K562 (cell line): ENCODE measurements at regions not wholly inside any gene's neighbourhood (a gene's known extent, or its start where the extent isn't known, plus 50 kb on each side); places are given as distances from the start of the nearest gene placed in this dataset.

Experiments
- ATAC-seq: fragments of 200-7000 bp; cut with Tn5 transposase; 3 replicates; pipeline ENCODE4 v1.9.1; 2020; ENCODE audit warnings: moderate library complexity
- BruUV-seq: library from RNA; stranded (reverse); fragments of 400-500 nt; replicated peaks from 2 replicates; lab custom pipeline; 2021; lab: Mats Ljungman, UMichigan
- CTCF ChIA-PET: fragments of 300-600 bp; formaldehyde crosslinking; extraction: SDS; loops from one replicate; lab custom pipeline; 2021; ENCODE audit warnings: low intra/inter-chr PET ratio; lab: Yijun Ruan, JAX
- POLR2A ChIA-PET: fragments of 300-600, 350-650 bp; sonication (Branson Sonifier 250); formaldehyde crosslinking; extraction: SDS; loops from one replicate; lab custom pipeline; 2021; ENCODE audit warnings: antibody characterized with exemption, inconsistent platforms; lab: Yijun Ruan, JAX
- DNase-seq, 4 experiments: peaks; one replicate each; pipeline versions ENCODE4 v3.0.0 to v3.0.0-alpha.2; 2011 to 2018; ENCODE audit warnings: low spot score in 3 of 4, mixed read lengths in 3 of 4; ENCODE audit errors: extremely low read depth in 1 of 4
- FAIRE-seq: peaks from 2 replicates; lab custom pipeline; 2011; peaks lifted over from hg19 to GRCh38; lab: Jason Lieb, UNC
- H2AFZ ChIP-seq: 2 replicates; pipeline ENCODE4 v1.6.0; 2011; ENCODE audit warnings: low read depth, low read length, control low read depth, inconsistent platforms
- H3K27ac ChIP-seq: fragments of 200-600 bp; 3 replicates; pipeline ENCODE4 v1.8.0; 2011; ENCODE audit warnings: low read depth, mild to moderate bottlenecking, control low read depth, inconsistent platforms, low read length, moderate library complexity, mixed read lengths; ENCODE audit errors: extremely low read depth
- H3K27me3 ChIP-seq, 2 experiments: fragments of 300-600 bp in 1 of 2; 2 replicates in 1 of 2; 3 replicates in 1 of 2; pipeline versions ENCODE4 v1.6.0 to v1.8.0; 2011; ENCODE audit warnings: inconsistent platforms in 2 of 2, low read length in 2 of 2, mild to moderate bottlenecking in 1 of 2, mixed read lengths in 1 of 2, moderate library complexity in 1 of 2; ENCODE audit not compliant: control insufficient read depth in 2 of 2, insufficient read depth in 2 of 2
- H3K36me3 ChIP-seq: fragments of 300-600 bp; 3 replicates; pipeline ENCODE4 v1.8.0; 2011; ENCODE audit warnings: mild to moderate bottlenecking, low read length, inconsistent platforms; ENCODE audit not compliant: control insufficient read depth, insufficient read depth
- H3K4me1 ChIP-seq, 2 experiments: fragments of 200-600 bp in 1 of 2; replicated peaks in 1 of 2; 2 replicates in 1 of 2; 3 replicates in 1 of 2; pipeline versions ENCODE4 v1.5.1 to v1.8.0; 2011; ENCODE audit warnings: inconsistent platforms in 2 of 2, low read length in 2 of 2, mild to moderate bottlenecking in 1 of 2, mixed read lengths in 1 of 2, moderate library complexity in 1 of 2; ENCODE audit not compliant: control insufficient read depth in 2 of 2, insufficient read depth in 2 of 2
- H3K4me2 ChIP-seq: 2 replicates; pipeline ENCODE4 v1.6.1; 2011; ENCODE audit warnings: low read length, control low read depth, inconsistent platforms, mixed read lengths; ENCODE audit not compliant: insufficient read depth
- H3K4me3 ChIP-seq: fragments of 200-600 bp; sonication (generic), shearing (Covaris generic); 2 replicates; pipeline ENCODE4 v1.5.1; 2016; ENCODE audit warnings: control low read depth, inconsistent platforms
- H3K79me2 ChIP-seq: fragments of 200-600 bp; 3 replicates; pipeline ENCODE4 v1.8.0; 2011; ENCODE audit warnings: low read length, inconsistent platforms; ENCODE audit not compliant: control insufficient read depth, insufficient read depth
- H3K9ac ChIP-seq, 2 experiments: 2 replicates each; pipeline versions ENCODE4 v1.6.0 to v1.6.1; 2011; ENCODE audit warnings: low read depth in 2 of 2, low read length in 2 of 2, control low read depth in 1 of 2, inconsistent platforms in 1 of 2, mild to moderate bottlenecking in 1 of 2, mixed read lengths in 1 of 2; ENCODE audit not compliant: insufficient read depth in 1 of 2
- H3K9me1 ChIP-seq: one replicate; pipeline ENCODE4 v1.6.0; 2011; ENCODE audit warnings: inconsistent platforms, mild to moderate bottlenecking, low read length, moderate library complexity; ENCODE audit not compliant: control insufficient read depth, insufficient read depth
- H3K9me3 ChIP-seq: replicated peaks from 2 replicates; pipeline ENCODE4 v1.5.1; 2011; ENCODE audit warnings: low read depth, low read length, inconsistent platforms; ENCODE audit not compliant: control insufficient read depth, insufficient read depth
- H4K20me1 ChIP-seq: replicated peaks from 2 replicates; pipeline ENCODE4 v1.6.1; 2011; ENCODE audit warnings: low read length, inconsistent platforms, mixed read lengths; ENCODE audit not compliant: control insufficient read depth, insufficient read depth
- CAMTA2 ChIP-seq: fragments of 250-450 bp; sonication (Bioruptor Pico); conservative IDR thresholded peaks from 2 replicates; pipeline ENCODE4 v1.5.1; 2022
- CBFA2T3 ChIP-seq: fragments of 450-650 bp; IDR thresholded peaks from 2 replicates; pipeline ENCODE4 v1.6.1; 2017
- CREB3 ChIP-seq: fragments of 450-650 bp; conservative IDR thresholded peaks from 2 replicates; pipeline ENCODE4 v1.6.1; 2016; ENCODE audit warnings: missing genetic modification characterization, low read depth, mild to moderate bottlenecking, missing compliant biosample characterization, moderate library complexity
- DDX20 ChIP-seq: fragments of 450-650 bp; IDR thresholded peaks from 2 replicates; pipeline ENCODE4 v1.6.1; 2016; ENCODE audit warnings: missing genetic modification characterization, low read depth, mild to moderate bottlenecking, missing compliant biosample characterization, moderate library complexity
- EZH2 ChIP-seq: IDR thresholded peaks from 2 replicates; pipeline ENCODE4 v1.6.1; 2012; ENCODE audit warnings: low read depth, mild to moderate bottlenecking, inconsistent platforms, low read length, borderline replicate concordance
- GABPA ChIP-seq: fragments of 200-800 bp; sonication (Bioruptor generic); conservative IDR thresholded peaks from 2 replicates; pipeline ENCODE4 v1.6.1; 2016; ENCODE audit warnings: low read depth, missing genetic modification characterization, missing compliant biosample characterization
- HIVEP1 ChIP-seq: fragments of 250-450 bp; sonication (Bioruptor Pico); IDR thresholded peaks from 2 replicates; pipeline ENCODE4 v1.4.0; 2020; ENCODE audit warnings: mild to moderate bottlenecking
- L3MBTL2 ChIP-seq: fragments of 450-650 bp; IDR thresholded peaks from 2 replicates; pipeline ENCODE4 v1.6.1; 2016; ENCODE audit warnings: mild to moderate bottlenecking, moderate library complexity
- MEIS2 ChIP-seq: fragments of 450-650 bp; IDR thresholded peaks from 2 replicates; pipeline ENCODE4 v1.6.1; 2014; ENCODE audit warnings: mild to moderate bottlenecking; ENCODE audit not compliant: partially characterized antibody
- POLR3G ChIP-seq: IDR thresholded peaks from 2 replicates; pipeline ENCODE4 v1.6.1; 2011; ENCODE audit not compliant: insufficient read length, insufficient replicate concordance; ENCODE audit errors: extremely low read depth
- PRMT5 ChIP-seq: sonication (generic); formaldehyde crosslinking; IDR thresholded peaks from 2 replicates; pipeline ENCODE4 v1.5.0; 2020; ENCODE audit warnings: missing genetic modification reagents
- RBFOX2 ChIP-seq: fragments of 200-400 bp; formaldehyde crosslinking; IDR thresholded peaks from 2 replicates; pipeline ENCODE4 v1.6.1; 2017; ENCODE audit warnings: low read depth, mild to moderate bottlenecking, low read length, moderate library complexity
- RBM14 ChIP-seq: fragments of 200-400 bp; formaldehyde crosslinking; IDR thresholded peaks from 2 replicates; pipeline ENCODE4 v1.6.1; 2018; ENCODE audit warnings: low read depth, mild to moderate bottlenecking, low read length, moderate library complexity, borderline replicate concordance; ENCODE audit not compliant: insufficient read depth
- RNF2 ChIP-seq: sonication (generic); IDR thresholded peaks from 2 replicates; pipeline ENCODE4 v1.6.1; 2016
- SAFB2 ChIP-seq: fragments of 200-400 bp; formaldehyde crosslinking; IDR thresholded peaks from 2 replicates; pipeline ENCODE4 v1.6.1; 2018; ENCODE audit warnings: borderline replicate concordance, low read length, low read depth, moderate library complexity; ENCODE audit not compliant: severe bottlenecking
- TAF15 ChIP-seq: fragments of 200-400 bp; formaldehyde crosslinking; IDR thresholded peaks from 2 replicates; pipeline ENCODE4 v1.6.1; 2017; ENCODE audit warnings: mild to moderate bottlenecking, low read depth, low read length, moderate library complexity
- XRCC5 ChIP-seq: fragments of 200-400 bp; formaldehyde crosslinking; IDR thresholded peaks from 2 replicates; pipeline ENCODE4 v1.6.1; 2017; ENCODE audit warnings: low read depth, mild to moderate bottlenecking, low read length
- ZNF12 ChIP-seq: sonication (generic); formaldehyde crosslinking; IDR thresholded peaks from 2 replicates; pipeline ENCODE4 v1.4.0; 2020; ENCODE audit warnings: mild to moderate bottlenecking, missing genetic modification reagents
- ZNF780A ChIP-seq: fragments of 250-450 bp; sonication (Bioruptor Pico); IDR thresholded peaks from 2 replicates; pipeline ENCODE4 v1.5.0; 2021; ENCODE audit warnings: mild to moderate bottlenecking
- ZSCAN32 ChIP-seq: fragments of 450-650 bp; formaldehyde crosslinking; IDR thresholded peaks from 2 replicates; pipeline ENCODE4 v1.4.0; 2020; ENCODE audit warnings: mild to moderate bottlenecking, moderate library complexity
- WGBS: fragments of 100-300 bp; shearing (Covaris generic); methylation state at CpG from one replicate; pipeline ENCODE4 v1.1.6; 2016; ENCODE audit warnings: low coverage, mixed read lengths; ENCODE audit not compliant: insufficient coverage; ENCODE audit errors: missing lambda C conversion rate; 5-methylcytosine and 5-hydroxymethylcytosine counted together
- in situ Hi-C: fragments of 300-500 bp; cut with MboI; formaldehyde crosslinking; loops from 4 replicates; pipeline ENCODE4 v1.15.0; 2018; ENCODE audit warnings: inconsistent platforms, mixed read lengths
- intact Hi-C: fragments of 100-400 bp; cut with micrococcal nuclease; formaldehyde crosslinking; loops from 2 replicates; pipeline ENCODE4 v1.14.2; 2022

DNA sequence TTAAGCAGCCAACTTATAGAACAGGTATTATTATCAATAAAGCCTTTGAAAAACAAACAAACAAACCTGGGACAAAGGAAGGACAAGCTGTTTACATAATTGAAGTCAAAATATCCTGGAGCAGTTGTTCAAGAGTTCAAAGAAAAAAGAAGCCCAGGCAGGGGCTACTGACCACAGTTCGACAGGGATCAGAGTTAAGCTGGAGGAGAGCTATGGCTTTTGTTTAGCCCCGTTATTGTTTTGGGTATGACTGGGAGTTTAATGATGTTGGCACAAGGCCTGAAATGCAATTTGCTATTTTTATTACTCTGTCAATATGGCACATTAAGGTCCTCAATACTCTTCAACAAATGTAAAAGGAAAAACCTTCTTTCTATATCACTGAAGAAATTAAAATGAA lies 624.4 kb upstream of the KLHL1 start:
- BruUV-seq: no TSS peak
- H3K27ac ChIP-seq: no peak overlapping the region

GRCh38 chr13:70729369-70729768 lies 621.1 kb upstream of the KLHL1 start:
- ChIA-PET POLR2A (no interaction called here), CTCF (no interaction called here)
- H3K4me2 ChIP-seq: no peak overlapping the region
- no peaks in the 10 kb centered on the region for H4K20me1 ChIP-seq
- intact Hi-C loops (no loop called here), in situ Hi-C loops (no loop called here)
- H3K9ac ChIP-seq: no peak overlapping the region
- H3K36me3 ChIP-seq: no peaks in the 10 kb centered on the region
- no peaks in the 10 kb centered on the region for H3K9me1 ChIP-seq
- no peaks in the 10 kb centered on the region for H3K79me2 ChIP-seq
- no peak for ATAC-seq
- WGBS: 4% methylated on average over 2 of the region's 2 CpGs
- no peaks in the 10 kb centered on the region for H3K9me3 ChIP-seq
- BruUV-seq: no TSS peak
- no peaks in the 10 kb centered on the region for H3K4me1 ChIP-seq
- no peak for TF ChIP-seq GABPA (tag)
- no peak for TF ChIP-seq XRCC5
- TF ChIP-seq POLR3G: no peak
- no peak for TF ChIP-seq MEIS2
- no peak for TF ChIP-seq CBFA2T3
- TF ChIP-seq CREB3 (tag): no peak
- no peak for TF ChIP-seq TAF15
- no peak for TF ChIP-seq ZNF780A
- no peak for TF ChIP-seq L3MBTL2
- TF ChIP-seq RNF2: no peak
- no peak for TF ChIP-seq HIVEP1 (CRISPR knock-in tag)
- no peak for TF ChIP-seq ZSCAN32 (CRISPR knock-in tag)
- FAIRE-seq: no peak
- H3K4me3 ChIP-seq: no peak overlapping the region
- H3K27me3 ChIP-seq: no peaks in the 10 kb centered on the region
- H3K27ac ChIP-seq: no peak overlapping the region
- no peak for DNase-seq
- H2AFZ ChIP-seq: no peak overlapping the region

More for the DNA sequence above, 624.4 kb upstream of the KLHL1 start:
- TF ChIP-seq SAFB2: no peak
- no peak for TF ChIP-seq EZH2
- no peak for TF ChIP-seq ZNF12 (CRISPR knock-in tag)
- TF ChIP-seq RBFOX2: no peak
- no peak for TF ChIP-seq RBM14
- no peak for TF ChIP-seq CAMTA2 (CRISPR knock-in tag)
- no peak for TF ChIP-seq CREB3 (tag)
- no peak for TF ChIP-seq PRMT5 (CRISPR knock-in tag)
- no peak for TF ChIP-seq DDX20 (tag)
- ChIA-PET CTCF (no interaction called here), POLR2A (no interaction called here)
- Histone ChIP-seq H3K4me1 (no peaks in the 10 kb centered on the region), H3K79me2 (no peaks in the 10 kb centered on the region), H2AFZ (no peak overlapping the region), H3K36me3 (no peaks in the 10 kb centered on the region), H3K4me2 (no peak overlapping the region), H3K9me1 (no peaks in the 10 kb centered on the region), H3K9me3 (no peaks in the 10 kb centered on the region), H3K9ac (no peak overlapping the region), H3K27me3 (no peaks in the 10 kb centered on the region), H3K4me3 (no peak overlapping the region), H4K20me1 (no peaks in the 10 kb centered on the region)
- in situ Hi-C loops: no loop called here
- FAIRE-seq (no peak), ATAC-seq (no peak), DNase-seq (no peak)
- 0% methylated on average over 2 of the region's 2 CpGs for WGBS
- intact Hi-C loops: no loop called here
